OCI-LY3 (cell line): ENCODE measurements at regions not wholly inside any gene's neighbourhood (a gene's known extent, or its start where the extent isn't known, plus 50 kb on each side); places are given as distances from the start of the nearest gene placed in this dataset.

ENCODE experiments used
- H2AFZ ChIP-seq: fragments of 200-600, 300-600 bp; shearing (Covaris generic); 2 replicates; pipeline ENCODE4 v1.6.0; 2014; ENCODE audit warnings: antibody characterized with exemption, low read depth, low read length
- H3K27ac ChIP-seq: fragments of 200-600, 300-600 bp; sonication (generic); 2 replicates; pipeline ENCODE4 v1.5.1; 2014; ENCODE audit warnings: mild to moderate bottlenecking, low read length, moderate library complexity, mixed read lengths
- H3K27me3 ChIP-seq: fragments of 200-600, 300-600 bp; sonication (generic); 2 replicates; pipeline ENCODE4 v1.6.1; 2014; ENCODE audit warnings: low read depth, low read length, mixed read lengths
- H3K36me3 ChIP-seq: fragments of 200-600, 300-600 bp; sonication (generic); replicated peaks from 2 replicates; pipeline ENCODE3; 2014; ENCODE audit warnings: low read depth, low read length, mixed read lengths
- H3K4me1 ChIP-seq: fragments of 300-600, 200-600 bp; sonication (generic); 2 replicates; pipeline ENCODE4 v1.6.1; 2014; ENCODE audit warnings: low read length, mixed read lengths
- H3K4me2 ChIP-seq: fragments of 200-600, 300-600 bp; sonication (generic); 2 replicates; pipeline ENCODE4 v1.6.1; 2014; ENCODE audit warnings: low read length, mixed read lengths
- H3K4me3 ChIP-seq: fragments of 300-600, 200-600 bp; sonication (generic); 2 replicates; pipeline ENCODE4 v1.5.1; 2014; ENCODE audit warnings: antibody characterized with exemption, mild to moderate bottlenecking, low read length, moderate library complexity
- H3K79me2 ChIP-seq: fragments of 300-600, 200-600 bp; shearing (Covaris generic); 2 replicates; pipeline ENCODE4 v1.6.1; 2014; ENCODE audit warnings: mild to moderate bottlenecking, low read length, mixed read lengths
- H3K9ac ChIP-seq: fragments of 300-600, 200-600 bp; shearing (Covaris generic); 2 replicates; pipeline ENCODE4 v1.6.0; 2014; ENCODE audit warnings: mild to moderate bottlenecking, low read length, moderate library complexity
- H3K9me3 ChIP-seq: fragments of 200-600, 300-600 bp; shearing (Covaris generic); 2 replicates; pipeline ENCODE4 v1.6.1; 2014; ENCODE audit warnings: low read length, mixed read lengths; ENCODE audit not compliant: insufficient read depth
- H4K20me1 ChIP-seq: fragments of 200-600, 300-600 bp; sonication (generic); 2 replicates; pipeline ENCODE4 v1.6.1; 2016; ENCODE audit warnings: low read length, mixed read lengths; ENCODE audit not compliant: insufficient read depth
- EZH2phosphoT487 ChIP-seq: fragments of 200-600 bp; shearing (Covaris generic); IDR thresholded peaks from 2 replicates; pipeline ENCODE4 v1.6.1; 2018; ENCODE audit warnings: antibody characterized with exemption, mixed run types, low read depth
- TF ChIP-seq, protein P1 (sequence below): fragments of 200-600, 300-600 bp; sonication (generic); IDR thresholded peaks from 2 replicates; pipeline ENCODE4 v1.5.1; 2014; ENCODE audit warnings: antibody characterized with exemption, low read length, low read depth

DNA sequence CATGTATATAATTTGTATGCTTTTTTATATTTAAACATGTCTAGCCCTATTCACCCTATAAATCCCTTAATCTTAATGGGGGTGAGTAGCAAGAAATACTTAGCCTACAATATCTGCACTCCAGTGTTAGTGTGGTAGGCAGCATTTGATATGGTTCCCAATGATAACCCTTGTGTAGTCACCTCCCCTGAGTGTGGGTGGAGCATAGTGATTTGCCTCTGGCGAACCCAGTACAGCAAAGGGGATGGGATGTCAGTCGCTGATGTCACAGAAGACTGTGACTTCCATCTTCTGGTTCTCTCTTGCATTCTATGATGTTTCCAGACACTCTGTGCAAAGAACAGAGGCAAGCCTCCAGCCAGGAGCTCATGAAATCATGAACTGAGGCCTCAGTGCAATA lies 211.2 kb downstream of the CRPPA start:
- no peaks in the 10 kb centered on the region for H4K20me1 ChIP-seq
- H3K4me1 ChIP-seq = peaks cover 13% of the 10 kb centered on the region
- TF ChIP-seq EZH2phosphoT487 = no peak
- TF ChIP-seq, protein P1, sequence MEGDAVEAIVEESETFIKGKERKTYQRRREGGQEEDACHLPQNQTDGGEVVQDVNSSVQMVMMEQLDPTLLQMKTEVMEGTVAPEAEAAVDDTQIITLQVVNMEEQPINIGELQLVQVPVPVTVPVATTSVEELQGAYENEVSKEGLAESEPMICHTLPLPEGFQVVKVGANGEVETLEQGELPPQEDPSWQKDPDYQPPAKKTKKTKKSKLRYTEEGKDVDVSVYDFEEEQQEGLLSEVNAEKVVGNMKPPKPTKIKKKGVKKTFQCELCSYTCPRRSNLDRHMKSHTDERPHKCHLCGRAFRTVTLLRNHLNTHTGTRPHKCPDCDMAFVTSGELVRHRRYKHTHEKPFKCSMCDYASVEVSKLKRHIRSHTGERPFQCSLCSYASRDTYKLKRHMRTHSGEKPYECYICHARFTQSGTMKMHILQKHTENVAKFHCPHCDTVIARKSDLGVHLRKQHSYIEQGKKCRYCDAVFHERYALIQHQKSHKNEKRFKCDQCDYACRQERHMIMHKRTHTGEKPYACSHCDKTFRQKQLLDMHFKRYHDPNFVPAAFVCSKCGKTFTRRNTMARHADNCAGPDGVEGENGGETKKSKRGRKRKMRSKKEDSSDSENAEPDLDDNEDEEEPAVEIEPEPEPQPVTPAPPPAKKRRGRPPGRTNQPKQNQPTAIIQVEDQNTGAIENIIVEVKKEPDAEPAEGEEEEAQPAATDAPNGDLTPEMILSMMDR = no peak

DNA sequence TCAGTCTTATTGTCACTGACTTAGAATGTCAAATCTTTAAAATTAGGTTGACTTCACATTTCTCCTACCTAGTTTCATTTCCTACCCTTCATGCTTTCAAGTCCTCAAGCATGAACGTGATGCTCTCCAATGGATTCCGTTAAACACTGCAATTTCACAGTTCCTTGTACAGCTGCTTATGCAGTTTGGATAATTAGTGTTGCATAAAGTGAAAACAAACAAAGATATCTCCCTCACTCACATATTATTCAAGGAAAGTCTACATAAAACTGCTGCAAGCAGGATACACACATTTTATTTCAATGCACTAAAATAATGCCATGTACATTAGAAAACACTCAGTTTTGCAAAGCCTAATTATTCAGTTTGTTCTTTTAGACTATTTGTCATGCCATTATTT lies 214.0 kb downstream of the CRPPA start:
- Histone ChIP-seq H2AFZ (no peak overlapping the region), H3K4me3 (no peak overlapping the region), H3K4me1 (peaks cover 13% of the 10 kb centered on the region), H3K36me3 (no peaks in the 10 kb centered on the region), H3K4me2 (peak overlapping the region; percentile 15; the same call in 1 of the 2 replicates), H3K9ac (no peak overlapping the region), H4K20me1 (no peaks in the 10 kb centered on the region), H3K79me2 (no peaks in the 10 kb centered on the region), H3K27ac (no peak overlapping the region), H3K27me3 (no peaks in the 10 kb centered on the region), H3K9me3 (no peaks in the 10 kb centered on the region)
- TF ChIP-seq, protein P1 = no peak
- TF ChIP-seq EZH2phosphoT487 = no peak

More for the DNA sequence above, 211.2 kb downstream of the CRPPA start:
- Histone ChIP-seq H3K27ac (no peak overlapping the region), H3K4me3 (no peak overlapping the region), H3K9ac (no peak overlapping the region), H2AFZ (no peak overlapping the region), H3K79me2 (no peaks in the 10 kb centered on the region), H3K27me3 (no peaks in the 10 kb centered on the region), H3K9me3 (no peaks in the 10 kb centered on the region), H3K4me2 (no peak overlapping the region), H3K36me3 (no peaks in the 10 kb centered on the region)

DNA sequence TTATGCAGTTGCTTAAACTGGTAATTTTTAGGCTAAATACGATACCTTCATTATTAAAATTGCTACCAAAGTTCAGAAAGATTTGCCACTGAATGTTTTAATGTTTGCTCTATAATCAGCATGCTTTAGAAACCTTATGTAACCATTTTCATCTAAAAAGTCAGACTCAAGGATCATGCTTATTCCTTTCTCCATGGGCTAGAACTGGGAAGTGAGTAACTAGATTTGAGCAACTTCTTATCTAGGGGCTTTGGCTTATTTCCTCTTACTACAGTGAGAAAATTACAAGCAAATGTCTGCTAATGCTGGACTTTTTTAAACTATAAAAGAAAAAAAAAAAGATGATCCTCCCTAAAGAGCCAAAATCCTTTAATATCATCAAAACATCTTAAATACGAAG lies 215.9 kb downstream of the CRPPA start:
- Histone ChIP-seq H3K4me3 (no peak overlapping the region), H3K4me1 (peaks cover 13% of the 10 kb centered on the region), H3K4me2 (no peak overlapping the region), H3K9ac (no peak overlapping the region), H3K36me3 (no peaks in the 10 kb centered on the region), H3K79me2 (no peaks in the 10 kb centered on the region), H2AFZ (no peak overlapping the region), H3K27ac (no peak overlapping the region), H3K9me3 (no peaks in the 10 kb centered on the region), H4K20me1 (no peaks in the 10 kb centered on the region), H3K27me3 (no peaks in the 10 kb centered on the region)
- TF ChIP-seq, protein P1 = no peak
- TF ChIP-seq EZH2phosphoT487 = no peak

DNA sequence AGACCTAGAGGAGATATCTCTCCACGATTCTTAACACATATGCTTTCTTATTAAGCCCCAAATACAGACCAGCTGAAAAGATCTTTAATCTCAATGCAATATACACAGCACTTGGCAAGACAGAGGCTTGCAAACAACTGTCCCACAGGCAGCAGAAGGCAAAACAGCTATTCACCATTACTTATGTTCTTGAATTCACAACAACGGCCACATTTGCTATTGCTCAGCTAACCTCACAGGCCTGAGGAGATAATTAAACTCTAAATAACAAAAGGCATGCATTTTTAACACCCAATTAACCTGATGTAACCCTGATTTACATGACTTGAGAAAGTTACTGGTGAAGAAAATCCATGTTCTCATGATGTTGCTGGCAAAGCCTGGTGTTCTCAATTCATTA lies 216.4 kb downstream of the CRPPA start:
- Histone ChIP-seq H3K27ac (no peak overlapping the region), H3K4me3 (no peak overlapping the region), H3K9ac (no peak overlapping the region), H3K9me3 (no peaks in the 10 kb centered on the region), H3K4me2 (no peak overlapping the region), H3K27me3 (no peaks in the 10 kb centered on the region), H3K36me3 (no peaks in the 10 kb centered on the region), H3K4me1 (peaks cover 13% of the 10 kb centered on the region), H2AFZ (no peak overlapping the region), H3K79me2 (no peaks in the 10 kb centered on the region), H4K20me1 (no peaks in the 10 kb centered on the region)
- no peak for TF ChIP-seq EZH2phosphoT487
- TF ChIP-seq, protein P1 = no peak
